Kidney (tissue), 13 donors: ENCODE measurements at regions not wholly inside any gene's neighbourhood (a gene's known extent, or its start where the extent isn't known, plus 50 kb on each side); places are given as distances from the start of the nearest gene placed in this dataset.

ENCODE experiments used
- DNase-seq, 5 donors: peaks; one replicate each; pipeline ENCODE4 v3.0.0-alpha.2; 2013 to 2020
- FAIRE-seq: peaks from 2 replicates; lab custom pipeline; 2012; peaks lifted over from hg19 to GRCh38; lab: Jason Lieb, UNC
- H3K27ac ChIP-seq, 2 donors: one replicate each; pipeline ENCODE4 v1.7.0; 2013; ENCODE audit warnings: low read depth in 2 of 2, low read length in 2 of 2, inconsistent platforms in 1 of 2
- H3K27me3 ChIP-seq: one replicate; pipeline ENCODE4 v1.7.1; 2013; ENCODE audit warnings: low read length, inconsistent platforms; ENCODE audit not compliant: control insufficient read depth, insufficient read depth
- H3K36me3 ChIP-seq, 3 donors: one replicate each; pipeline versions ENCODE4 v1.7.0 to v1.7.1; 2013; ENCODE audit warnings: low read length in 3 of 3, control low read depth in 1 of 3, inconsistent platforms in 1 of 3; ENCODE audit not compliant: insufficient read depth in 3 of 3, control insufficient read depth in 2 of 3
- H3K4me1 ChIP-seq, 3 donors: one replicate each; pipeline versions ENCODE4 v1.7.0 to v1.7.1; 2013; ENCODE audit warnings: low read length in 3 of 3, inconsistent platforms in 1 of 3, low read depth in 1 of 3; ENCODE audit not compliant: control insufficient read depth in 2 of 3, insufficient read depth in 2 of 3
- H3K4me3 ChIP-seq, 3 donors: one replicate each; pipeline versions ENCODE4 v1.7.0 to v1.8.1; 2013; ENCODE audit warnings: low read length in 3 of 3, control low read depth in 1 of 3, inconsistent platforms in 1 of 3
- H3K9ac ChIP-seq, 3 donors: one replicate each; pipeline versions ENCODE4 v1.7.0 to v1.7.1; 2013; ENCODE audit warnings: low read length in 3 of 3, control low read depth in 1 of 3, inconsistent platforms in 1 of 3
- H3K9me3 ChIP-seq, 3 donors: one replicate each; pipeline versions ENCODE4 v1.7.0 to v1.7.1; 2013; ENCODE audit warnings: low read length in 3 of 3, control low read depth in 1 of 3, inconsistent platforms in 1 of 3; ENCODE audit not compliant: control insufficient read depth in 2 of 3, insufficient read depth in 1 of 3
- CTCF ChIP-seq: IDR thresholded peaks from 3 replicates; pipeline ENCODE4 v1.5.1; 2012; ENCODE audit warnings: mild to moderate bottlenecking, moderate library complexity, borderline replicate concordance; ENCODE audit not compliant: insufficient read depth; ENCODE audit errors: extremely low read depth
- intact Hi-C: fragments of 100-400 bp; cut with DNase I; formaldehyde crosslinking; loops from one replicate; pipeline ENCODE4 v1.11.1; 2022
- donor health status: control.
- donor health status: control.
- donor health status: control.
- donor health status: control.
- donor health status: control.
- donor health status: DM: yes; HTN: yes; CAD: no.
- donor health status: Normal renal cell carcinoma (clear cell type).

DNA sequence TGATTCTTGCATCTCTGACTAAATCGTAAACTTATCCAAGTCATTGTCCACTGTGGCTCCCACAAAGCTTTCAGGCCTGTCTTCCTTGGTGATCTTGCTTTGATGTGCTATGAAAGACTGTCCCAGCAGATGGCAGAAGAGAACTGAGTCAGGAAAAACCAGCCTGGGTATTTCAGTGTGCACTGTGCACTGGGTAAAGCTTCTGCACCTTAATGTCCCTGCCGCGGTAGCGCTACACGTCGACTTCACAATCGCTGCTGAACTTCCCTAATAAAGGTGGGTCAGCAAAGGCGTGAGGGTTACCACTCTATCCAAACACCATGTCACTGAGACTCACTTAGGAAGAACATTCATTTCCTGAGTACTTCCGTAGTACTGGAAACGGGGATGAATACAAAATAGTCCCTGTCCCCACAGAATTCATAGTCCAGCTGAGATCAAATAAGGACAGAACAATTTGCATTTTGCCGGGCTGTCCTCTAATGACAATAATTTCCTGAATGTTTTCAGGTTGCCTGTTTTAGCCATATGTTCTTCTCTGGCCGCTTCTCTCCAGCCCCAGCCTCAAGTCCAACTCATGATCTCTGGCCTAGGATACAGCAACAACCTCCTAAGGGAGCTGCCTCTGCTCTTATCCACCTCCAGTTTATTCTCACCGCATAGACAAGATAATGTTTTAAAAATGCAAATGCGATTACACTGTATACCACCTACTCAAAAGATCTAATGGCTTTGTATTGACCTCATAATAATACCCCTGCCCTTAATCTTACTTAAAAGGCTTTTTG lies 83.6 kb upstream of the AKAP13 start:
- FAIRE-seq (peak; percentile 55), DNase-seq (peak; percentile 71 to 94 (median 83))
- Histone ChIP-seq H3K4me1 (peaks cover 0 to 3% (median 0%) of the 10 kb centered on the region in 3 donors), H3K27ac (no peak overlapping the region), H3K4me3 (peak overlapping the region; percentile 64 to 80 (median 71)), H3K27me3 (no peaks in the 10 kb centered on the region), H3K9me3 (no peaks in the 10 kb centered on the region), H3K9ac (peak overlapping the region in 1 of 3 donors; percentile 64), H3K36me3 (no peaks in the 10 kb centered on the region)
- intact Hi-C loops, result no loop called here
- TF ChIP-seq CTCF, result peak; percentile 74

DNA sequence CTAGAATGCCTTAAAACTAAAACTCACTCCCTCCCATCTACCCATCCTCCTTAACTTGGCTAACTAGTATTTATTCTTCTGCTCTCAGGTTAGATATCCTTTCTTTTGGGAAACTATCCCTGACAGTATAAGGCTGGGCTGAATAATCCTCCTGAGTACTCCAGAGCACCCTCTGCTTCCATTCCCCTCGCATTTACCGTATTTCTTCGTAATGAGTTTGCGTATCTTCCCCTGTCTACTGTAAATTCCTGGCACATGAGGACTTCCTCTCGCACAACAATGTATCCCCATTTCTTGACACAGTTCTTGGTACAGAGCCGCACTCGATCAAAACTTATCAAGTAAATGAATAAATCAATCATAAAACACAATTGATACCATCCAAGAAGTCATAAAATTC lies 82.9 kb upstream of the AKAP13 start:
- Histone ChIP-seq H3K27me3 (no peaks in the 10 kb centered on the region), H3K4me3 (no peak overlapping the region), H3K9ac (no peak overlapping the region), H3K9me3 (no peaks in the 10 kb centered on the region), H3K27ac (no peak overlapping the region), H3K4me1 (peaks cover 0 to 3% (median 0%) of the 10 kb centered on the region in 3 donors), H3K36me3 (no peaks in the 10 kb centered on the region)
- TF ChIP-seq CTCF, result no peak
- DNase-seq (no peak), FAIRE-seq (no peak)
- intact Hi-C loops, result no loop called here

- Histone ChIP-seq H3K36me3 (no peaks in the 10 kb centered on the region), H3K9ac (no peak overlapping the region), H3K27ac (no peak overlapping the region), H3K9me3 (no peaks in the 10 kb centered on the region), H3K4me3 (no peak overlapping the region), H3K4me1 (peaks cover 0 to 3% (median 0%) of the 10 kb centered on the region in 3 donors), H3K27me3 (no peaks in the 10 kb centered on the region)
- FAIRE-seq (no peak), DNase-seq (no peak)
- no peak for TF ChIP-seq CTCF
- intact Hi-C loops, result no loop called here
These were observed 82.0 kb upstream of the AKAP13 start for GRCh38 chr15:85298366-85298765.
